Gastroesophageal sphincter (tissue), 3 donors: ENCODE measurements at regions not wholly inside any gene's neighbourhood (a gene's known extent, or its start where the extent isn't known, plus 50 kb on each side); places are given as distances from the start of the nearest gene placed in this dataset.

Experiments used
- EP300 ChIP-seq: sonication (generic); formaldehyde crosslinking; IDR thresholded peaks from one replicate; pipeline ENCODE4 v1.6.1; 2017; ENCODE audit warnings: antibody characterized with exemption, mild to moderate bottlenecking
- POLR2A ChIP-seq, 2 donors: fragments of 450-650 bp; IDR thresholded peaks; one replicate each; pipeline ENCODE4 v1.6.1; 2017; ENCODE audit warnings: antibody characterized with exemption in 2 of 2, mild to moderate bottlenecking in 2 of 2, moderate library complexity in 1 of 2
- POLR2AphosphoS5 ChIP-seq: sonication (generic); formaldehyde crosslinking; IDR thresholded peaks from one replicate; pipeline ENCODE4 v1.6.1; 2017; ENCODE audit warnings: antibody characterized with exemption
- TF ChIP-seq, protein P1 (sequence below), 4 experiments: fragments of 200-600 bp in 2 of 4; fragments of 450-650 bp in 2 of 4; sonication (generic) in 1 of 4; IDR thresholded peaks; one replicate each; pipeline ENCODE4 v1.5.1; 2017 to 2019; ENCODE audit warnings: antibody characterized with exemption in 4 of 4, mild to moderate bottlenecking in 2 of 4, moderate library complexity in 2 of 4

DNA sequence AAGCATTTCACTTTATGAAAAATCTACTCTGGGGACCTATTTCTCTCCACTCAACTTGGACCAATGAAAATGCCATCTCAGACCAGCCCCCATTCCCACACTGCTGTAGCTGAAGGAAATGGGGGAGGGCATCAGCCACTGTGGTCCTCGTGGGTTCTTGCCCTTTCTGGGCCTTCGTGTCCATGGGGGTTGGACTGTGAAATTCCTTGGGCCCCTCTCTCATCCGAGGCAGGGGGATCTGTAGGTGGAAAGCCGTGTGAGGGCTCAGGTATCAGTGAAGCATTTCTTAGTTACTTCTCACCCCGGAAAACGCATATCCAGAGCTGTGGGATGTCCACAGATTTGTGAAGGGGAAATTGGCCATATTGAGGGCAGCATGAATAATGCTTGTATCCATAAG, 147.9 kb downstream of the CDC5L start:
- TF ChIP-seq, protein P1, sequence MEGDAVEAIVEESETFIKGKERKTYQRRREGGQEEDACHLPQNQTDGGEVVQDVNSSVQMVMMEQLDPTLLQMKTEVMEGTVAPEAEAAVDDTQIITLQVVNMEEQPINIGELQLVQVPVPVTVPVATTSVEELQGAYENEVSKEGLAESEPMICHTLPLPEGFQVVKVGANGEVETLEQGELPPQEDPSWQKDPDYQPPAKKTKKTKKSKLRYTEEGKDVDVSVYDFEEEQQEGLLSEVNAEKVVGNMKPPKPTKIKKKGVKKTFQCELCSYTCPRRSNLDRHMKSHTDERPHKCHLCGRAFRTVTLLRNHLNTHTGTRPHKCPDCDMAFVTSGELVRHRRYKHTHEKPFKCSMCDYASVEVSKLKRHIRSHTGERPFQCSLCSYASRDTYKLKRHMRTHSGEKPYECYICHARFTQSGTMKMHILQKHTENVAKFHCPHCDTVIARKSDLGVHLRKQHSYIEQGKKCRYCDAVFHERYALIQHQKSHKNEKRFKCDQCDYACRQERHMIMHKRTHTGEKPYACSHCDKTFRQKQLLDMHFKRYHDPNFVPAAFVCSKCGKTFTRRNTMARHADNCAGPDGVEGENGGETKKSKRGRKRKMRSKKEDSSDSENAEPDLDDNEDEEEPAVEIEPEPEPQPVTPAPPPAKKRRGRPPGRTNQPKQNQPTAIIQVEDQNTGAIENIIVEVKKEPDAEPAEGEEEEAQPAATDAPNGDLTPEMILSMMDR (IDR thresholded peaks at IDR 0.05) = no peak
- no peak for TF ChIP-seq POLR2A (IDR thresholded peaks at IDR 0.05)
- TF ChIP-seq POLR2AphosphoS5 = no peak
- no peak for TF ChIP-seq EP300
